ENCODE measurements at regions not wholly inside any gene's neighbourhood (a gene's known extent, or its start where the extent isn't known, plus 50 kb on each side); places are given as distances from the start of the nearest gene placed in this dataset.

- no peak for DNase-seq
Measured at GRCh38 chr1:25034736-25035522, 104.9 kb upstream of the RUNX3 start.

- no peak for DNase-seq
Measured at GRCh38 chr1:25033828-25034705, 104.0 kb upstream of the RUNX3 start.

GRCh38 chr1:25033030-25033827 lies 103.2 kb upstream of the RUNX3 start:
- no peak for DNase-seq

- DNase-seq = peak; percentile 74
Measured at GRCh38 chr1:25031966-25032667, 102.0 kb upstream of the RUNX3 start.

GRCh38 chr1:25031601-25031965 lies 101.5 kb upstream of the RUNX3 start:
- peak; percentile 37 for DNase-seq

GRCh38 chr1:25030674-25031589 lies 100.9 kb upstream of the RUNX3 start:
- peak; percentile 78 for DNase-seq

GRCh38 chr1:25030012-25030411 lies 99.9 kb upstream of the RUNX3 start:
- no peak for DNase-seq

GRCh38 chr1:25028907-25029599 lies 99.0 kb upstream of the RUNX3 start:
- peak; percentile 52 for DNase-seq

- no peak for DNase-seq
Measured at GRCh38 chr1:25028587-25028906, 98.5 kb upstream of the RUNX3 start.

GRCh38 chr1:25027822-25028586 lies 97.9 kb upstream of the RUNX3 start:
- no peak for DNase-seq

GRCh38 chr1:25026730-25027450 lies 96.8 kb upstream of the RUNX3 start:
- no peak for DNase-seq

- DNase-seq = no peak
Measured at GRCh38 chr1:25026304-25026703, 96.2 kb upstream of the RUNX3 start.

- no peak for DNase-seq
Measured at GRCh38 chr1:25024615-25025350, 94.7 kb upstream of the RUNX3 start.

GRCh38 chr1:25023826-25024225 lies 93.8 kb upstream of the RUNX3 start:
- DNase-seq = no peak

- DNase-seq = no peak
Measured at GRCh38 chr1:25023190-25023578, 93.1 kb upstream of the RUNX3 start.

- peak; percentile 97 for DNase-seq
Measured at GRCh38 chr1:25022361-25023189, 92.5 kb upstream of the RUNX3 start.

- DNase-seq = no peak
Measured at GRCh38 chr1:25021591-25022215, 91.6 kb upstream of the RUNX3 start.
